GM19043 (cell line): ENCODE measurements at regions not wholly inside any gene's neighbourhood (a gene's known extent, or its start where the extent isn't known, plus 50 kb on each side); places are given as distances from the start of the nearest gene placed in this dataset.
"Not testable (repeated sequence)": the region's sequence is repeated elsewhere in the genome, so short reads cannot be mapped to it uniquely, and the experiment has no call there.

Source experiments
- ATAC-seq: cut with Tn5 transposase; IDR thresholded peaks from one replicate; pipeline ENCODE4 v1.9.1; 2021; ENCODE audit warnings: low read depth; ENCODE audit not compliant: unreplicated experiment

DNA sequence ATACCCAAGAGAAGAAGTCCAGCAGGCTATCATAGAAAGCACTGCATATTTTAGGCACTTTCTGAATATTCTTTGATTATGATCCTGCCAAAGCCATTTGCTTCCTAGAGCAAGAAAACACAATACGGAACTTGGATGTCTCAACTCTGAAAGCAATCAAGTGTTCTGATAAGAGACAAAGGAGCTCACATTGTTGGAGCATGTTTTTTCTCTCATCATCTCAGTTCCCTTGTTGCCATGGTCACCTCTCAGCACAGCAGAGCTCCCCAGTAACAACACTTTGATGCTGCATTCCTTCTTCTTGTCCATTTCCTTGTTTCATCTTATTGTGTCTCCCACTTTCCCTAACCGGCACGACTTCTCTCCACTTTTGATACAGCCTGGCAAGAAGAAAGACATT, 168.7 kb upstream of the FUT9 start:
- ATAC-seq, result no peak

DNA sequence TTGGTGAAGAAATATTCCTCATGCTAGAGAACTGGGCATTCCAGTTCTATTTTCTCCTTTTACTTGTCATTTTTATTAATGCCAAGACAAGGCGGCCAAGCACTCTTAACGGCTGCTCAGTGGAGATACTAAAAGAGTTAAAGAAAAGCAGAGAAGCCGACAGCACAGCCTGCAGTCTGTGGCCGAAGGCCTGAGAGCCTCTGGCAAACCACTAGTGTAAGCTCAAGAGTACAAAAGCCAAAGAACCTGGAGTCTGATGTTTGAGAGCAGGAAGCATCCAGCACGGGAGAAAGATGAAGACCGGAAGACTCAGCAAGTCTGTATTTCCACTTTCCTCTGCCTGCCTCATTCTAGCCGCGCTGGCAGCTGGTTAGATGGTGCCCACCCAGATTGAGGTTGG, 167.1 kb upstream of the FUT9 start:
- ATAC-seq, result no peak

DNA sequence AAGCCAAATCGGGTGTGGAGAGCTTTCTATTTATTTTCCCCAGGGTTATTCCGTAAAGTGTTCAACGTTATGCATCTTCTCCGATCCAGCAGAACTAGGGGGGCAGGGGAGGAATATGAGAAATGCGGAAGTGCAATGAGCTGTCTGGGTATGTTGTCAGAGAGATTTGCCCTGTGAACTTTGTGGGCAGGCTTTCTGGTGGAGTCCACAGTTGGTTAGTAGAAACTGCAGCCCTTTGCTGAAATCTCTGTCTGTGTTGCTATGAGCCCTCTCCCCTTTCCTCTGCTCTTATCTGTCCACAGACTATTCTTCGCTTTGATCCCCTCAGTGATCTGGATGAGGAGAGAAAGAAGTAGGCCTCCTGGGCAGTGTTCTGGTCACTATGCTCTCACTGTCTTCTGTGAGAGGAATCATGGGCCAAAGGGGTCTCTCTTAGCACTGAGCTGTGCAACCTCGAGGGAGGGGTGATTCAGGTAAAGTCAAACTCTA, 158.9 kb upstream of the FUT9 start:
- ATAC-seq, result no peak

DNA sequence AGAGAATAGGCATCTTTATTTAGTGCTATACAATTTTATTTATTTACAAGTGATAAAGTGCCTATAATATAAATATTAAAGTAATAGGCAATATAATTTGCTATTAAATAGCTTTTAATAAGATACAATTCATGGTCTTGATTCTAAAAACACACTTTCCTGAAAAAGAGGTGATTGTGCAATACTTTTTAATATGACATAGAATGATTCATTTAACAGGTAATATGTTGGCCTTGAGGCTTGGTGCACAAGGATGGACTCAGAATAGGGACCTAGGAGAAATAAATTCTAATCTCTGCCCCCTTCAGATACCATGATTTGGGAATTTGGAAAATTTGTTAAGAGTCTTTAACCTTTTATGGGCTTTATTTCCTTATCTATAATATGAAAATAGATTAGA, 149.9 kb upstream of the FUT9 start:
- ATAC-seq, result no peak

DNA sequence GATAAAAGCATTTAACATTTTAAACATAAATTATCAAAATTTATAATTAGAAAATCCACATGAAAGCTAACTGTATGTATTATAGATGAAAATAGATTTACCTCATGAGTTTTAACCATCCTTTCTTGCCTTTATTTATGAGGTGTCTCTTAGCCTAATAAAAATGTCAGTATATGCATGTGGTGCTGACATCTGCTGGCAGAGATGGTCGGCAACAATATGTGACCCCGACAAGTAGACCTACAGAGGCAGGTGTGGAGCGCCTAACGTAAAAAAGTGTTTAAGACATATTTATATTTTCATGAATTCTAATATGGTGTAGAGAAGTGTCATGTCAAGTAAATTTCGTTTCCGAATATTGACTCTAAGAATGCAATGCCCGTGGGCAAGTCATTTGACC, 149.0 kb upstream of the FUT9 start:
- no peak for ATAC-seq

DNA sequence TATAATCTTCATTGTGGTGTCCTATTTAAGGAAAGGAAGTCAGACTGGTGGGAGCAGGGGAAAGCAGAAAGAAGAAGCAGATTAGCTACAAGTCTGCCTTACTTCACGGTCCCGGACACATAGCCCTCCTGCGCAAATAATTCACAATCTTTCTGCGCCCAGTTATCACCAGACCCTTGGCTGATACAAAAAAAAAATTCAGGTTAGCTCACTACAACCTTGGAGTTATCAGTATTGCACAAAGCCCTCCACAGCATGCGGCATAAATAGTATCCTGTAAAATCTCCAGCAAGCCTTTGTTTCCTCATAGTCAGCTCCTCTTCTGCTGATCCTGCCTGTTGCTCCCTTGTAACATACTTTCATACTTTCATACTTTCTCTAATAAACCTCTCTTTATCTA, 148.6 kb upstream of the FUT9 start:
- ATAC-seq, result no peak

DNA sequence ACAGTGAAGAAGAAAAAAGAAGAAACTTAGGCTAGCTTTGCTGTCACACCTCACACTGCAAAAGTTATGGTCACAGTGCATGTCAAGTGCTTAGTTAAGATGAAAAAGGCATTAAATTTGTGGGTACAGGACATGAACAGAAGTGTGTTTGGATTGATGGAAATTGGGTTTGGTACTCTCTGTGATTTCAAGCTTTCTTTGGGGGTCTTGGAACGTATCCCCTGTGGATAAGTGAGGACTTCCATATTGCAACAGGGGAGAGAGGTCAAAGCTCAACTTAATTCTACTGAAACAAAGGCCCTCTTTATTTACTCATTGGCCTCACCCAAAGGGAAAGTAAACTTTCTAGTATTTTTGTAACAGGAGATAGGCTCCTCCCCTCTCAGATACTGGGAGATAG, 138.3 kb upstream of the FUT9 start:
- no peak for ATAC-seq

DNA sequence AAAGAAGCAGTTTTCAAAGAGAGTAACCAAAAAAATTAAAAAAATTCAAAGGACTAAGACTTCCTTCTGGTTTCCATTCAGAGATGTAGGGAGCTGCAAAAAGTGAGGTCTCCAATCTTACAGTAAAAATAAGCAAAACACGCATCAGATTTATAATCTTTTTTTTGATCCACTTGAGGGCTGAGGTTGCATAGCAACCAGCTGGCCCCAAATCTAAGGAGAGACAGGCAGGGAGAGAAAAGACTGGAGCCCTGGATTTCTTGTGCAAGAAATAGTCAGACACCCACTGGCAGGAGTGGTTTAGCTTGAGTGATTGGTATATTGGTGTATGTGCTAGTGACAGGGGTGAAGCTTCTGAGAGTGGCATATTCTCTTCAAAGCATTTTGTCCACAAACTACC, 135.9 kb upstream of the FUT9 start:
- ATAC-seq, result no peak

DNA sequence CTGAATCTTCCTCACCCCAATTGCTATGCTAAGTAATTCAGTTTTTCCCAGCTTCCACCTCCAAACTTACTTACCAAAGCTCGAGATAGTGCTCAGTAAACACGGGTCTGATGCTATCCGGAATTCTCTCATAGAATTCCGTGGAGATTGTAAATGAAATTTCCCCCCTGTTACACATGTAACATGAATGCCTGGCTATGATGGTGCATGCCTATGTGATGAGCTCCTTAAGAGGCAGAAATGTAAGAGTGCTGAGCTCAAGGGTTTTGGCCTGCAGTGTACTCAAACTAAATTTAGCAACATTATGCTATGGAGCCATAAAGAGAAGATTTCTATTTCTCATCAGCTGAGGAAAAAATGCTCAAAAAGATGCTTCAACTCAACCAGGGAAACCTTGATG, 133.4 kb upstream of the FUT9 start:
- ATAC-seq, result no peak

DNA sequence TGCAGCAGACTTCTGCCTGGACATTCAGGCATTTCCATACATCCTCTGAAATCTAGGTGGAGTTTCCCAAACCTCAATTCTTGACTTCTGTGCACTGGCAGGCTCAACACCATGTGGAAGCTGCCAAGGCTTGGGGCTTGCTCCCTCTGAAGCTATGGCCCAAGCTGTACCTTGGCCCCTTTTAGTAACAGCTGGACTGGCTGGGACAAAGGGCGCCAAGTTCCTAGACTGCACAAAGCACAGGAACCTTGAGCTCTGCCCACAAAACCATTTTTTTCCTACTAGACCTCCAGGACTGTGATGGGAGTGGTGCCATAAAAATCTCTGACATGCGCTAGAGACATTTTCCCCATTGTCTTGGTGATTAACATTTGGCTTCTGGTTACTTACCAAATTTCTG, 127.1 kb upstream of the FUT9 start:
- ATAC-seq, result not testable (repeated sequence)

DNA sequence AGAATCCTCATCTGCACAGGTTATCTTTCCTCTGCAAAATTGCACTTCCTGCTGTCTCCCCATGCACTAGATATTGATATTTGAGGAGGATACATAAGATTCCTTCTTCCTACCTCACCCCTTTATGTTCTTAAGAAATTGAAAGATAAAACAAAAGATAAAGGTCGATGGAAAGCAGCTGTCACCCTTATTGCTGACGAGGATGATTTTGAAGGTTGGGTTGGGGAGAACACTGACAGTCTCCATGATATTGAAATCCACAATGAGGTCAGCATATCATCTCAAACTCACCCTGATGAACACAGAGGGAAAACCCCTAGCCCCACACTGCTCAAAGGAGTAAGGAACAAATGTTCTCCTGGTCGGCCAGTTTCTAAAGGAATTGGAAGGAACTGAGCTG, 110.6 kb upstream of the FUT9 start:
- ATAC-seq, result no peak

DNA sequence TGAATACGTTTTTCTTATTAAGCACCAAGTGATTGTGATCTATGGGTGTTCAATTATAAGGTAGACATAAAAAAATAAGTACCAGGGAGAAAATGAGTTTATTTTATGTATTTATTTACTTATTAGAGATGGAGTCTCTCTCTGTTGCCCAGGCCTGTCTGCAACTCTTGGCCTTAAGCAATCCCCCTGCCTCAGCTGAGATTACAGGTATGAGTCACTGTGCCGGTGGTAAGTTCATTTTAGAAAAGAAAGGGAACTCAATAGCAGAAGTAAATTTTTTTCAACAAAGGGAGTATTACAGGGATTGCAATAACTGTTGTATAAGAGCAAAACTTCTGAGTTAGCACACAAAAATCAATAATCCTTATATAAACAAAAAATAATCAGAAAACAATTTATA, 98.7 kb upstream of the FUT9 start:
- ATAC-seq, result no peak

DNA sequence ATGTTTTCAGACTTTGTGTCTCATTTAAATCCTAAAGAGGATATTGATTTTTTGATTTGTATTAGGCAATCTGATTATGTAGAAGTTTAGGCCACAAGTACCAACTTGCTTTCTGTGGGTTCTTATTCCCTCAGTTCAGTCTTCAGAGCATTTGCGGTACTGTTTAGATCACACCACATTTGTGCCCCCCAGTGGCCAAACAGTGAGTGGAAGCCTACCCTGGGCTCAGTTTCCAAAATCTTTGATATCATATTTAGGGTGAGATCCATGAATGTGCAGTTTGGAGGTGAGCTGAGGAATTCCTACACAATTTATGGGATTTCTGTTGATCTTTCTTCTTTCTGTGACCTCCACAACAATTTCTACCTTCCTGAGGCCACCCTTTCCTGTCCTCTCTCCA, 92.3 kb upstream of the FUT9 start:
- ATAC-seq, result no peak

DNA sequence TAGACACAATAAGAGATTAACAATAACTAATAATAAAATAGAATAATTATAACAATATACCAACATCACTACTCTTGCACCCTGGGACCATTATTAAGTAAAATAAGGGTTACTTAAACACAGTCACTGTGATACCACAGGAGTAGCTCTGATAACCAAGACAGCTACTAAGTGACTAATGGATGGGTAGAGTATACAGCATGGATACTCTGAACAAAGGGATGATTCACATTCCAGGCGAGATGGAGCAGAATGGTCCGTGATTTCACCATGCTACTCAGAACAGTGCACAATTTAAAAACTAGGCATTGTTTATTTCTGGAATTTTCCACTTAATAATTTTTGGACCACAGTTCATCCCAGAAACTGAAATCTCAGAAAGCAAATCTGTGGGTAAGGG, 80.0 kb upstream of the FUT9 start:
- no peak for ATAC-seq

DNA sequence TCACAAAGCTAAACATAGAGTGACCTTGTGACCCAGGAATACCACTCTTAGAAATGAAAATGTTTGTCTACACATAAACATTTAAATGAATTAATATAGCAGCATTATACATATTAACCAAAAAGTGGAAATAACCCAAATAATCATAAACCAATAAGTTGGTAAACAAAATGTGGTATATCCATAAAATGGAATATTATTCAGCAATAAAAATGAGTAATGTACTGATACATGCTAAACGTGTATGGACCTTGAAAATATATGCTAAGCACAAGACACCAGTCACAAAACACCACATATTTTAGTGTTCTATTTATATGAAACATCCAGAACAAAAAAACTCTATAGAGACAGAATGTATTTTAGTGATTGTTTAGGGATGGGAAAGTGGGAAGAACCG, 68.9 kb upstream of the FUT9 start:
- ATAC-seq, result no peak

DNA sequence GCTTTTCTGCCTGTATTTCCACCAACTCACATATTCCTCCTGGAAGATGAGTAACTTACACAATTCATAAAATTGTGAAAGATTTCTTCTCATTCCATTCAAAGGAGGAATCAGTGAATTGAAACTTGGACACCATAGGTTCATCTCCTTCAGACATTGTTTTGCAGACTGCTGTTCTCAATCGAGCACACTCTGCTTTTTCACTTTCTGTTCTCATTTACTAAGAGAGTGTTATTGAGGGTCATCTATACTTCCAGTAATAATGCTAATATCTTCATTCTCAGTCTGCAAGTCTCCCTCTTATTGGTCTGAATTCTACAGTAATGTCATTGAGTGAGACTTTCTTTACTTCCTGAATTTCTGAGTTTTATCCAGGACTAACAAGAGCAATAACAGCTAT, 67.5 kb upstream of the FUT9 start:
- ATAC-seq, result no peak

DNA sequence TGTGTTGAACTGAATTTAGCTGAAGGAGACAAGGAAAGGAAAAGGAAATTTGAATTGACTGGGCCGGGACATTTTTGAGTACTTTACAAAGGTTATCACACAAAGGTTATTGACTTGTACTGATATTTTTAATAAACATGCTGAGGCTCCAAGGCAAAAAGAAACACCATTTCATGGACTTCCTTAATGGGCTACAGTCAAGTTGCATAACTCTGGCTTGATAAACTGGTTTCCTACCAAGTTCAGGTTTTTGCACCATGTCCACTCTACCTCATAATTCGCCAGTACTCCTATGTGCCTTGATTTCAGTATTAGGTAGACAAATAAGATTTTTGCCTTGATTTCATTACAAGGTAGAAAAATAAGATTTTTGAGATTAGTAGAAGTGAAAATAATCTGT, 65.8 kb upstream of the FUT9 start:
- no peak for ATAC-seq

DNA sequence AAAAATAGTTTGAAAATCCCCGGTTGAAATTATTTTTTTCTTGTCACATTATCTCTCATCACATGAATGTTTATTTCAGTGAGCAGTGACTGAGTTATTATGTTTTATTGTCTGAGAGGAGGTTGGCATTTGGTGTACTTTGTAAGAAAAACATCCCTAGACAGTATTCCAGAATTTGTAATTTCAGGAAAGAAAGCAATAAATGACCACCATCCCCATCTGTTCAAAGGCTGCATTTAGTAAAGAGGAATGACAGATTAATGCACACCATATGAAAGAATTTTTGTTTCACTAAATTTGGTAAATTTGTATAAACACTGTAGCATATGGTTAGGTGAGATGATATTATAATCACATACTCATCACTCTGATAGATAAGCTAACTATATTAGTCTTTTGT, 57.1 kb upstream of the FUT9 start:
- ATAC-seq, result no peak

DNA sequence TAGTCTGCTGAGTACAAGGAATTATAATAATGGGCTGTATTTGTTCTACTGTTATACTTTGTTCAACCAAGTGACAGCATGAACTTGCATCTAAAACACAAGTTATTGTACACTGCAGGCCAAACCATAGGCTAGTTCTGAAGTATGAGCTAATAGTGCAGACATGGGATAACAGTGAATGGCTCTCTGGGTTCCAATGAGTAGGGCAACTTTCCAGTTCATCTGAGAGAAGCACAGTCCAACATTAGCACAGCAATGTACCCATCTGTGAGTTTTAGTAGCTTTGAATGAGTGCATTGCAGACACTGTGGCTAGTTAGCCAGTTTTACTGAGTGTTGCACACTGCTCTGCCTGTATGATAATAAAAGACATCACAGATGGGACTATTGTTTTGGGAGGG, 56.5 kb upstream of the FUT9 start:
- no peak for ATAC-seq
